ENCODE measurements at regions not wholly inside any gene's neighbourhood (a gene's known extent, or its start where the extent isn't known, plus 50 kb on each side); places are given as distances from the start of the nearest gene placed in this dataset.

GRCh38 chr17:79168486-79169055 lies 93.9 kb downstream of the ENGASE start:
- DNase-seq (ENCODE audit: low read depth in 2 of 3, low spot score in 2 of 3), result no peak

GRCh38 chr17:79167486-79167885 lies 92.9 kb downstream of the ENGASE start:
- DNase-seq (ENCODE audit: low read depth in 2 of 3, low spot score in 2 of 3), result no peak

- DNase-seq (ENCODE audit: low read depth in 2 of 3, low spot score in 2 of 3), result no peak
Measured at GRCh38 chr17:79165756-79166473, 91.3 kb downstream of the ENGASE start.

- no peak for DNase-seq (ENCODE audit: low read depth in 2 of 3, low spot score in 2 of 3)
Measured at GRCh38 chr17:79164913-79165695, 90.5 kb downstream of the ENGASE start.

- no peak for DNase-seq (ENCODE audit: low read depth in 2 of 3, low spot score in 2 of 3)
Measured at GRCh38 chr17:79164408-79164807, 89.8 kb downstream of the ENGASE start.

GRCh38 chr17:79163071-79163470 lies 88.4 kb downstream of the ENGASE start:
- DNase-seq (ENCODE audit: low read depth in 2 of 3, low spot score in 2 of 3), result no peak

- DNase-seq (ENCODE audit: low read depth in 2 of 3, low spot score in 2 of 3), result no peak
Measured at GRCh38 chr17:79162012-79162963, 87.7 kb downstream of the ENGASE start.

- DNase-seq (ENCODE audit: low read depth in 2 of 3, low spot score in 2 of 3), result peak in 2 of 3 donors; percentile 39 to 74
Measured at GRCh38 chr17:79160980-79161636, 86.5 kb downstream of the ENGASE start.

GRCh38 chr17:79159926-79160325 lies 85.3 kb downstream of the ENGASE start:
- DNase-seq (ENCODE audit: low read depth in 2 of 3, low spot score in 2 of 3), result no peak

- no peak for DNase-seq (ENCODE audit: low read depth in 2 of 3, low spot score in 2 of 3)
Measured at GRCh38 chr17:79159471-79159870, 84.8 kb downstream of the ENGASE start.

GRCh38 chr17:79156463-79157095 lies 82.0 kb downstream of the ENGASE start:
- DNase-seq (ENCODE audit: low read depth in 2 of 3, low spot score in 2 of 3), result no peak

- no peak for DNase-seq (ENCODE audit: low read depth in 2 of 3, low spot score in 2 of 3)
Measured at GRCh38 chr17:79155701-79156100, 81.1 kb downstream of the ENGASE start.

GRCh38 chr17:79154951-79155585 lies 80.4 kb downstream of the ENGASE start:
- no peak for DNase-seq (ENCODE audit: low read depth in 2 of 3, low spot score in 2 of 3)

GRCh38 chr17:79154446-79154845 lies 79.8 kb downstream of the ENGASE start:
- DNase-seq (ENCODE audit: low read depth in 2 of 3, low spot score in 2 of 3), result no peak

GRCh38 chr17:79153367-79154130 lies 78.9 kb downstream of the ENGASE start:
- no peak for DNase-seq (ENCODE audit: low read depth in 2 of 3, low spot score in 2 of 3)

GRCh38 chr17:79152636-79153035 lies 78.0 kb downstream of the ENGASE start:
- DNase-seq (ENCODE audit: low read depth in 2 of 3, low spot score in 2 of 3), result no peak

GRCh38 chr17:79152110-79152509 lies 77.5 kb downstream of the ENGASE start:
- no peak for DNase-seq (ENCODE audit: low read depth in 2 of 3, low spot score in 2 of 3)

GRCh38 chr17:79150799-79151198 lies 76.2 kb downstream of the ENGASE start:
- DNase-seq (ENCODE audit: low read depth in 2 of 3, low spot score in 2 of 3), result no peak

Data from hematopoietic multipotent progenitor cell (in vitro differentiated cells).